Testis (tissue), 2 donors: ENCODE measurements at regions not wholly inside any gene's neighbourhood (a gene's known extent, or its start where the extent isn't known, plus 50 kb on each side); places are given as distances from the start of the nearest gene placed in this dataset.

ENCODE experiments used
- POLR2A ChIP-seq: fragments of 450-650 bp; IDR thresholded peaks from one replicate; pipeline ENCODE4 v1.6.1; 2017; ENCODE audit warnings: antibody characterized with exemption, mild to moderate bottlenecking, moderate library complexity
- TF ChIP-seq, protein P1 (sequence below), 3 experiments: fragments of 450-650 bp in 2 of 3; fragments of 200-600 bp in 1 of 3; sonication (generic) in 1 of 3; IDR thresholded peaks; one replicate each; pipeline ENCODE4 v1.5.1; 2016 to 2019; ENCODE audit warnings: antibody characterized with exemption in 3 of 3, mild to moderate bottlenecking in 2 of 3, moderate library complexity in 1 of 3

DNA sequence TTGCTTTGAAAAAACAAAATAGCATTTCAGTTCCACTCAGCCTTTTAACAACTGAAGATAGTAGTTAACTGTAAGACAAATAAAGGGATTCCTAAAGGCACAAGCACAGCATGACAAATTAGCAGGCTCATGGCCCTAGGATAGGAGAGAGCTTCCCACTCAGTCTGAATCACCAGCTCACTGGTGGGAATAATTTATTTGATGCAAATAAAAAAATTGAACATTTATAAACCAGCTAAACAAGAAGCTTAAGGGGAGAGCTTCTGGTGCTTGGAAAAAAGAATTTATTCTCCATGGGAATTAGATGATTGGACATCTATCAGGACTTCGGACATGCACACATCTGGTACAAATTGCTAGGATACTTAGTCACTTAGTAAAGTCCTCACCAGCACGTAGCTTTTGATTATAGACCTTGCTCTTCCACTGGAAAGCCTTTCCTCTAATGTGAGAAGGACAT is 294.1 kb upstream of the TNC start:
- TF ChIP-seq, protein P1, sequence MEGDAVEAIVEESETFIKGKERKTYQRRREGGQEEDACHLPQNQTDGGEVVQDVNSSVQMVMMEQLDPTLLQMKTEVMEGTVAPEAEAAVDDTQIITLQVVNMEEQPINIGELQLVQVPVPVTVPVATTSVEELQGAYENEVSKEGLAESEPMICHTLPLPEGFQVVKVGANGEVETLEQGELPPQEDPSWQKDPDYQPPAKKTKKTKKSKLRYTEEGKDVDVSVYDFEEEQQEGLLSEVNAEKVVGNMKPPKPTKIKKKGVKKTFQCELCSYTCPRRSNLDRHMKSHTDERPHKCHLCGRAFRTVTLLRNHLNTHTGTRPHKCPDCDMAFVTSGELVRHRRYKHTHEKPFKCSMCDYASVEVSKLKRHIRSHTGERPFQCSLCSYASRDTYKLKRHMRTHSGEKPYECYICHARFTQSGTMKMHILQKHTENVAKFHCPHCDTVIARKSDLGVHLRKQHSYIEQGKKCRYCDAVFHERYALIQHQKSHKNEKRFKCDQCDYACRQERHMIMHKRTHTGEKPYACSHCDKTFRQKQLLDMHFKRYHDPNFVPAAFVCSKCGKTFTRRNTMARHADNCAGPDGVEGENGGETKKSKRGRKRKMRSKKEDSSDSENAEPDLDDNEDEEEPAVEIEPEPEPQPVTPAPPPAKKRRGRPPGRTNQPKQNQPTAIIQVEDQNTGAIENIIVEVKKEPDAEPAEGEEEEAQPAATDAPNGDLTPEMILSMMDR (IDR thresholded peaks at IDR 0.05) = no peak
- TF ChIP-seq POLR2A = no peak
